ENCODE measurements at regions not wholly inside any gene's neighbourhood (a gene's known extent, or its start where the extent isn't known, plus 50 kb on each side); places are given as distances from the start of the nearest gene placed in this dataset.

GRCh38 chr22:48541401-48542098 lies 1286.1 kb downstream of the BRD1 start:
- TF ChIP-seq CTCF (IDR thresholded peaks at IDR 0.05) (no peak), EZH2 (IDR thresholded peaks at IDR 0.05; ENCODE audit: borderline replicate concordance, insufficient read depth, low read depth, low read length, poor library complexity, severe bottlenecking) (no peak)
